IMR-90 (cell line): ENCODE measurements at regions not wholly inside any gene's neighbourhood (a gene's known extent, or its start where the extent isn't known, plus 50 kb on each side); places are given as distances from the start of the nearest gene placed in this dataset.

Experiments used
- ATAC-seq: fragments of 200-7000 bp; cut with Tn5 transposase; 2 replicates; pipeline ENCODE4 v1.9.1; 2020; ENCODE audit warnings: low read depth, mild to moderate bottlenecking, moderate library complexity
- BruUV-seq: library from RNA; stranded (reverse); fragments of 400-500 nt; replicated peaks from 2 replicates; lab custom pipeline; 2021; lab: Mats Ljungman, UMichigan
- CTCF ChIA-PET: fragments of 300-600 bp; formaldehyde crosslinking; extraction: SDS; loops from one replicate; lab custom pipeline; 2021; ENCODE audit warnings: antibody characterized with exemption; lab: Yijun Ruan, JAX
- POLR2A ChIA-PET: fragments of 300-600 bp; sonication (Branson Sonifier 250); formaldehyde crosslinking; loops from one replicate; lab custom pipeline; 2022; ENCODE audit warnings: antibody characterized with exemption; ENCODE audit not compliant: unreplicated experiment; lab: Charles Lee
- DNase-seq: peaks from one replicate; pipeline ENCODE4 v3.0.0; 2013
- H2AFZ ChIP-seq: replicated peaks from 2 replicates; pipeline ENCODE3; 2013; ENCODE audit warnings: low read length, mild to moderate bottlenecking; ENCODE audit not compliant: poor library complexity
- H2AK5ac ChIP-seq: 2 replicates; pipeline ENCODE4 v1.6.1; 2013; ENCODE audit warnings: low read depth, low read length, inconsistent platforms
- H2AK9ac ChIP-seq: replicated peaks from 2 replicates; pipeline ENCODE3; 2013; ENCODE audit warnings: mild to moderate bottlenecking, low read depth, low read length, moderate library complexity; ENCODE audit not compliant: poor library complexity
- H2BK120ac ChIP-seq: 2 replicates; pipeline ENCODE4 v1.6.1; 2013; ENCODE audit warnings: low read depth, low read length, inconsistent platforms
- H2BK15ac ChIP-seq: 3 replicates; pipeline ENCODE4 v1.6.1; 2013; ENCODE audit warnings: low read depth, low read length, inconsistent platforms
- H2BK20ac ChIP-seq: 2 replicates; pipeline ENCODE4 v1.6.1; 2013; ENCODE audit warnings: low read depth, mild to moderate bottlenecking, inconsistent platforms, low read length, moderate library complexity
- H2BK5ac ChIP-seq: 2 replicates; pipeline ENCODE4 v1.6.1; 2013; ENCODE audit warnings: mild to moderate bottlenecking, low read depth, low read length, inconsistent platforms; ENCODE audit not compliant: poor library complexity, severe bottlenecking
- H3K14ac ChIP-seq: replicated peaks from 2 replicates; pipeline ENCODE4 v1.6.1; 2013; ENCODE audit warnings: low read depth, low read length, inconsistent platforms
- H3K18ac ChIP-seq: 2 replicates; pipeline ENCODE4 v1.6.1; 2013; ENCODE audit warnings: low read depth, low read length, control low read depth
- H3K23ac ChIP-seq: 2 replicates; pipeline ENCODE4 v1.6.1; 2013; ENCODE audit warnings: low read depth, low read length, inconsistent platforms
- H3K27ac ChIP-seq: 2 replicates; pipeline ENCODE4 v1.5.1; 2013; ENCODE audit warnings: mild to moderate bottlenecking, control low read depth, low read length; ENCODE audit not compliant: insufficient read depth
- H3K27me3 ChIP-seq: 2 replicates; pipeline ENCODE4 v1.6.1; 2013; ENCODE audit warnings: low read length; ENCODE audit not compliant: control insufficient read depth, insufficient read depth
- H3K36me3 ChIP-seq: 2 replicates; pipeline ENCODE4 v1.6.1; 2013; ENCODE audit warnings: low read length, mixed read lengths; ENCODE audit not compliant: control insufficient read depth, insufficient read depth
- H3K4ac ChIP-seq: 2 replicates; pipeline ENCODE4 v1.6.1; 2013; ENCODE audit warnings: low read depth, low read length, inconsistent platforms
- H3K4me1 ChIP-seq: 2 replicates; pipeline ENCODE4 v1.6.1; 2013; ENCODE audit warnings: low read length, mixed read lengths; ENCODE audit not compliant: control insufficient read depth, insufficient read depth
- H3K4me2 ChIP-seq: 2 replicates; pipeline ENCODE4 v1.6.1; 2013; ENCODE audit warnings: low read depth, mild to moderate bottlenecking, control low read depth, low read length, moderate library complexity
- H3K4me3 ChIP-seq: 2 replicates; pipeline ENCODE4 v1.5.1; 2013; ENCODE audit warnings: low read depth, mild to moderate bottlenecking, control low read depth, low read length, moderate library complexity; ENCODE audit not compliant: insufficient read depth
- H3K56ac ChIP-seq: 2 replicates; pipeline ENCODE4 v1.6.1; 2013; ENCODE audit warnings: low read length, inconsistent platforms; ENCODE audit not compliant: insufficient read depth; ENCODE audit errors: extremely low read depth
- H3K79me1 ChIP-seq, 2 experiments: 2 replicates each; pipeline ENCODE4 v1.6.1; 2013; ENCODE audit warnings: low read length in 2 of 2, inconsistent platforms in 1 of 2, low read depth in 1 of 2
- H3K9ac ChIP-seq: 2 replicates; pipeline ENCODE4 v1.6.1; 2013; ENCODE audit warnings: low read depth, low read length, control low read depth
- H3K9me1 ChIP-seq: 2 replicates; pipeline ENCODE4 v1.6.1; 2013; ENCODE audit warnings: low read length, inconsistent platforms; ENCODE audit not compliant: insufficient read depth
- H3K9me3 ChIP-seq: 2 replicates; pipeline ENCODE4 v1.6.1; 2013; ENCODE audit warnings: low read length; ENCODE audit not compliant: control insufficient read depth, insufficient read depth
- H4K20me1 ChIP-seq: 2 replicates; pipeline ENCODE4 v1.6.1; 2013; ENCODE audit warnings: low read length, inconsistent platforms; ENCODE audit not compliant: insufficient read depth
- H4K5ac ChIP-seq: 2 replicates; pipeline ENCODE4 v1.6.1; 2013; ENCODE audit warnings: mild to moderate bottlenecking, low read depth, low read length, control low read depth
- H4K8ac ChIP-seq, 2 experiments: 2 replicates each; pipeline ENCODE4 v1.6.1; 2013; ENCODE audit warnings: low read depth in 2 of 2, low read length in 2 of 2, control low read depth in 1 of 2, inconsistent platforms in 1 of 2
- H4K91ac ChIP-seq: 2 replicates; pipeline ENCODE4 v1.6.1; 2013; ENCODE audit warnings: low read depth, low read length, inconsistent platforms; ENCODE audit not compliant: insufficient read depth
- BHLHE40 ChIP-seq: fragments of 150-350 bp; IDR thresholded peaks from 2 replicates; pipeline ENCODE4 v1.6.1; 2016; ENCODE audit warnings: mild to moderate bottlenecking, low read depth, low read length
- CEBPB ChIP-seq: IDR thresholded peaks from 2 replicates; pipeline ENCODE4 v1.6.1; 2012; ENCODE audit warnings: low read depth, low read length, improper control_type of control experiment
- CHD1 ChIP-seq: IDR thresholded peaks from 2 replicates; pipeline ENCODE4 v1.6.1; 2012; ENCODE audit warnings: low read depth, low read length, improper control_type of control experiment
- FOS ChIP-seq: fragments of 150-350 bp; IDR thresholded peaks from 2 replicates; pipeline ENCODE4 v1.6.1; 2016; ENCODE audit warnings: low read depth, low read length
- MAZ ChIP-seq: IDR thresholded peaks from 2 replicates; pipeline ENCODE4 v1.6.1; 2012; ENCODE audit warnings: low read depth, mild to moderate bottlenecking, low read length, improper control_type of control experiment, moderate library complexity, borderline replicate concordance
- NFE2L2 ChIP-seq: fragments of 150-350 bp; IDR thresholded peaks from 2 replicates; pipeline ENCODE4 v1.6.1; 2016; ENCODE audit warnings: low read depth, mild to moderate bottlenecking, low read length
- POLR2A ChIP-seq: IDR thresholded peaks from 2 replicates; pipeline ENCODE4 v1.6.1; 2012; ENCODE audit warnings: mild to moderate bottlenecking, low read depth, low read length
- RCOR1 ChIP-seq: IDR thresholded peaks from 2 replicates; pipeline ENCODE4 v1.6.1; 2012; ENCODE audit warnings: mild to moderate bottlenecking, low read length, improper control_type of control experiment; ENCODE audit not compliant: insufficient replicate concordance
- RFX5 ChIP-seq: IDR thresholded peaks from 2 replicates; pipeline ENCODE4 v1.8.0; 2012; ENCODE audit warnings: low read depth, mild to moderate bottlenecking, low read length, moderate library complexity
- SMC3 ChIP-seq: fragments of 150-350 bp; IDR thresholded peaks from 2 replicates; pipeline ENCODE4 v1.6.1; 2016; ENCODE audit warnings: low read depth, mild to moderate bottlenecking, antibody characterized with exemption, low read length, moderate library complexity
- dilution Hi-C: fragments of 300-500 bp; cut with HindIII; formaldehyde crosslinking; loops from one replicate; pipeline ENCODE4 v1.14.3; 2018; ENCODE audit warnings: low sequenced_read_pairs; ENCODE audit not compliant: unreplicated experiment
- in situ Hi-C: fragments of 300-500 bp; cut with MboI; formaldehyde crosslinking; loops from 3 replicates; pipeline ENCODE4 v1.14.3; 2019; ENCODE audit warnings: low sequenced_read_pairs, inconsistent platforms, mixed read lengths
- intact Hi-C: fragments of 100-400 bp; cut with micrococcal nuclease; formaldehyde crosslinking; loops from 2 replicates; pipeline ENCODE4 v1.10.0; 2022
- TF ChIP-seq, protein P1 (sequence below): fragments of 150-350 bp; IDR thresholded peaks from 2 replicates; pipeline ENCODE4 v1.6.1; 2016; ENCODE audit warnings: low read depth, mild to moderate bottlenecking, low read length, moderate library complexity, borderline replicate concordance
- TF ChIP-seq, protein P2 (sequence below): fragments of 150-350 bp; IDR thresholded peaks from 2 replicates; pipeline ENCODE4 v1.6.1; 2017; ENCODE audit warnings: mild to moderate bottlenecking, antibody characterized with exemption, low read length, low read depth

DNA sequence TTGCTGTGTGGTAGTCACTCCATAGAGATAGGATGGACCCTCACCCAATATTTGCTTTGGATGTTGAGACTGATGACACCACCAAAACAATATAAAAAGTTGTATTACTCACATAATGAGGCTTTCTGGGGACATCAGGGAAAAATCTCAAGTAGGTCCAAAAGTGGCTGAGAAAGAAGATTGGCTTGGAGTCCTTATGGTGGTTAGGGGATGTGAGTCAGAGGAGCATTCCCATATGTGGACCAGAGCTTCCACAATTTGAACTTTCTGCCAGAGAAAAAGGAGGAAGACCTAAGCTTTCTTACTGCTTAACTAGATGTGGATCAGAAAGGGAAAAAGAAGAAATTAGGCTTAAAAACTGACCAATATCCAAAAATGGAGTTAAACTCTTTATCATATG lies 460.5 kb downstream of the SH3BGRL start:
- Histone ChIP-seq H3K4me3 (no peak overlapping the region), H4K20me1 (no peaks in the 10 kb centered on the region), H3K4ac (no peak overlapping the region), H3K79me1 (no peaks in the 10 kb centered on the region), H3K56ac (no peak overlapping the region), H4K8ac (no peak overlapping the region), H3K18ac (no peak overlapping the region), H3K27me3 (no peaks in the 10 kb centered on the region), H3K9ac (no peak overlapping the region), H4K5ac (no peak overlapping the region), H2BK5ac (no peak overlapping the region), H3K14ac (no peak overlapping the region), H3K4me1 (no peaks in the 10 kb centered on the region), H2BK120ac (no peak overlapping the region), H2AFZ (no peak overlapping the region), H2AK9ac (no peak overlapping the region), H2BK20ac (no peak overlapping the region), H3K4me2 (no peak overlapping the region), H2AK5ac (no peak overlapping the region), H3K27ac (no peak overlapping the region), H3K9me3 (peaks cover 3% of the 10 kb centered on the region; the same call in 1 of the 2 replicates), H3K23ac (no peak overlapping the region), H3K36me3 (no peaks in the 10 kb centered on the region), H3K9me1 (no peaks in the 10 kb centered on the region), H4K91ac (no peak overlapping the region), H2BK15ac (no peak overlapping the region)
- no TSS peak for BruUV-seq
- TF ChIP-seq CHD1 (no peak), BHLHE40 (no peak), POLR2A (no peak), NFE2L2 (no peak), MAZ (no peak), CEBPB (no peak), RCOR1 (no peak), SMC3 (no peak), FOS (no peak), RFX5 (no peak)
- TF ChIP-seq, protein P1, sequence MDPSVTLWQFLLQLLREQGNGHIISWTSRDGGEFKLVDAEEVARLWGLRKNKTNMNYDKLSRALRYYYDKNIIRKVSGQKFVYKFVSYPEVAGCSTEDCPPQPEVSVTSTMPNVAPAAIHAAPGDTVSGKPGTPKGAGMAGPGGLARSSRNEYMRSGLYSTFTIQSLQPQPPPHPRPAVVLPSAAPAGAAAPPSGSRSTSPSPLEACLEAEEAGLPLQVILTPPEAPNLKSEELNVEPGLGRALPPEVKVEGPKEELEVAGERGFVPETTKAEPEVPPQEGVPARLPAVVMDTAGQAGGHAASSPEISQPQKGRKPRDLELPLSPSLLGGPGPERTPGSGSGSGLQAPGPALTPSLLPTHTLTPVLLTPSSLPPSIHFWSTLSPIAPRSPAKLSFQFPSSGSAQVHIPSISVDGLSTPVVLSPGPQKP: no peak
- TF ChIP-seq, protein P2, sequence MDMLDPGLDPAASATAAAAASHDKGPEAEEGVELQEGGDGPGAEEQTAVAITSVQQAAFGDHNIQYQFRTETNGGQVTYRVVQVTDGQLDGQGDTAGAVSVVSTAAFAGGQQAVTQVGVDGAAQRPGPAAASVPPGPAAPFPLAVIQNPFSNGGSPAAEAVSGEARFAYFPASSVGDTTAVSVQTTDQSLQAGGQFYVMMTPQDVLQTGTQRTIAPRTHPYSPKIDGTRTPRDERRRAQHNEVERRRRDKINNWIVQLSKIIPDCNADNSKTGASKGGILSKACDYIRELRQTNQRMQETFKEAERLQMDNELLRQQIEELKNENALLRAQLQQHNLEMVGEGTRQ: no peak
- DNase-seq (no peak), ATAC-seq (no peak)
- CTCF ChIA-PET: no interaction called here
- dilution Hi-C loops: no loop called here
- POLR2A ChIA-PET: no interaction called here
- in situ Hi-C loops: no loop called here
- intact Hi-C loops: no loop called here
